ENCODE measurements at regions not wholly inside any gene's neighbourhood (a gene's known extent, or its start where the extent isn't known, plus 50 kb on each side); places are given as distances from the start of the nearest gene placed in this dataset.

- TF ChIP-seq CREB1 (IDR thresholded peaks at IDR 0.05; ENCODE audit: low read depth) (no peak), CEBPB (IDR thresholded peaks at IDR 0.05) (no peak), REST (IDR thresholded peaks at IDR 0.05; ENCODE audit: low read depth) (no peak), RAD21 (IDR thresholded peaks at IDR 0.05; ENCODE audit: low read depth) (no peak), FOXM1 (IDR thresholded peaks at IDR 0.05; ENCODE audit: borderline replicate concordance, low read depth) (no peak), MAX (IDR thresholded peaks at IDR 0.05) (no peak), YY1 (IDR thresholded peaks at IDR 0.05; ENCODE audit: low read depth) (no peak), TAF1 (IDR thresholded peaks at IDR 0.05; ENCODE audit: low read depth) (no peak), ZBTB7A (IDR thresholded peaks at IDR 0.05; ENCODE audit: low read depth) (no peak), TCF12 (IDR thresholded peaks at IDR 0.05; ENCODE audit: low read depth) (no peak), USF1 (IDR thresholded peaks at IDR 0.05) (no peak), EGR1 (IDR thresholded peaks at IDR 0.05) (no peak)
These were observed 98.4 kb downstream of the C12orf75 start for GRCh38 chr12:105428793-105429395.
